ENCODE measurements at regions not wholly inside any gene's neighbourhood (a gene's known extent, or its start where the extent isn't known, plus 50 kb on each side); places are given as distances from the start of the nearest gene placed in this dataset.
A peak's percentile ranks its signal among the peaks of the same experiment; 100 is the strongest.
"Not testable (repeated sequence)": the region's sequence is repeated elsewhere in the genome, so short reads cannot be mapped to it uniquely, and the experiment has no call there.

DNA sequence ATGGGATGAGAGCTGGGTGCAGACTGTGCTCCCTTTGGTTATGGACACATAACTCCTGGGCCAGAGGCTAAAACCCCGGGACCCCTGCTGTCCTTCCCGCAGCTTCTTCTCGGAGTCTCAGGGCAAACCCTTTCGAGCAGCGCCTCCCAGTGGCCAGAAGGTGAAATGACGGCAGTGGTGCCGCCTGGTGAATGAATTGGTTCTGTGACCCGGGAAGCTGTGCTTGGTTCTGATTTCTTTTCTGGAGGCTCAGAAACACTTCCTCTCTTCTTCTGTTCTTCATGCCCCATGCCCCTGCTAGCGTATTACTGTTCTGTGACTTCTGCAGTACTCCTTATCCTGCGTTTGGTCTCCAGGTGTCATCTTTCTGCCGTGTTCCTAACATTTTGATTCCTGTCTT, 104.7 kb upstream of the CCZ1B start:
- TF ChIP-seq, protein P1, sequence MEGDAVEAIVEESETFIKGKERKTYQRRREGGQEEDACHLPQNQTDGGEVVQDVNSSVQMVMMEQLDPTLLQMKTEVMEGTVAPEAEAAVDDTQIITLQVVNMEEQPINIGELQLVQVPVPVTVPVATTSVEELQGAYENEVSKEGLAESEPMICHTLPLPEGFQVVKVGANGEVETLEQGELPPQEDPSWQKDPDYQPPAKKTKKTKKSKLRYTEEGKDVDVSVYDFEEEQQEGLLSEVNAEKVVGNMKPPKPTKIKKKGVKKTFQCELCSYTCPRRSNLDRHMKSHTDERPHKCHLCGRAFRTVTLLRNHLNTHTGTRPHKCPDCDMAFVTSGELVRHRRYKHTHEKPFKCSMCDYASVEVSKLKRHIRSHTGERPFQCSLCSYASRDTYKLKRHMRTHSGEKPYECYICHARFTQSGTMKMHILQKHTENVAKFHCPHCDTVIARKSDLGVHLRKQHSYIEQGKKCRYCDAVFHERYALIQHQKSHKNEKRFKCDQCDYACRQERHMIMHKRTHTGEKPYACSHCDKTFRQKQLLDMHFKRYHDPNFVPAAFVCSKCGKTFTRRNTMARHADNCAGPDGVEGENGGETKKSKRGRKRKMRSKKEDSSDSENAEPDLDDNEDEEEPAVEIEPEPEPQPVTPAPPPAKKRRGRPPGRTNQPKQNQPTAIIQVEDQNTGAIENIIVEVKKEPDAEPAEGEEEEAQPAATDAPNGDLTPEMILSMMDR (IDR thresholded peaks at IDR 0.05; ENCODE audit: low read depth, low read length, missing control alignments) = peak; percentile 58
- DNase-seq (ENCODE audit: low read depth); H3K4me3 ChIP-seq (ENCODE audit: low read depth, low read length): not testable (repeated sequence)

DNA sequence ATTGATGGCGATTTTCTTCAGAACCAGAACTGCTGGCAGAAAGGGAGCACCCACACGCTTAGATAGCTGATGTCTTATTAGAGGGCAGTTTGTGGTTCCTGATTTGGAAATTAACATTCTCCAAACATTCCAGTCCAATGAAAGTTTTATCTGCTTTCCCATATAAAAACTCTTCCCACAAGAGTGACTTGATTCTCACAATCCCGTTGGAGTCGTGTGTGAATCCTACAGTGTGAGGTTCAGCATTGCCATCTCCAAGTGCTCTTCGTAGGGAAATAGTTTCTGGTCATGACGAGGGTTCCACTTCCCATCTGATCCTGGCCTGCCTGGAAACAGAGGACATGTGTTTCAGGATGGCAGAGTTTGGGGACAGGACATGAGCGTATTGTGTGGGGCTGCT, 105.4 kb upstream of the CCZ1B start:
- not testable (repeated sequence) for H3K4me3 ChIP-seq (ENCODE audit: low read depth, low read length); DNase-seq (ENCODE audit: low read depth)

DNA sequence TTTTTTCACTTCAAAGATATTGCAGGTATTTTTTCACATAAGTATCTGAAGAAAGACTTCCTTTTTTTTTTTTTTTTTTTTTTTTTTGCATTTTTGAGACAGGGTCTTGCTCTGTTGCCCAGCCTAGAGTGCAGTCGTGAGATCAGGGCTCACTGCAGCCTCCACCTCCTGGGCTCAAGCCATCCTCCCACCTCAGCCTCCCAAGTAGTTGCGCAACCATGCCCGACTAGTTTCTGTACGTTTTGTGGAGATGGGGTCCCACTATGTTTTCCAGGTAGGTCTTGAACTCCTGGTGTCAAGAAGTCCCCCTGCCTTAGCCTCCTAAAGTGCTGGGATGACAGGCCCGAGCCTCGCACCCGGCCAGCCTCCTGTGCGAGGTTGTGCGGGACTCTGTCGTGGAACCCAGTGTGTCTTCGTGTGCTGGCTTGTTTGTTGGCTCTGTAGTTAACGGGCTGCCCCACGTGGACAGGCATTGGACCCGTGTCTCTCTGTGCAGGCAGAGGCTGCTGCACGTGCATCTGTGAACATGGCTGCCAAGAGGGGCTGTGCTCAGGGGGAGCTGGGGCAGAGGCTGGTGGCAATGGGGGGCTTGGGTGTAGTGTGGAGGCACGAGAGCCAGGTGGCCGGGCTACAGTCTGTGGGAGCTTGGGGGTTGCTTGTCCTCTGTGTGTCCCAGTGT, 108.0 kb upstream of the CCZ1B start:
- H3K4me3 ChIP-seq (ENCODE audit: low read depth, low read length); DNase-seq (ENCODE audit: low read depth): not testable (repeated sequence)

DNA sequence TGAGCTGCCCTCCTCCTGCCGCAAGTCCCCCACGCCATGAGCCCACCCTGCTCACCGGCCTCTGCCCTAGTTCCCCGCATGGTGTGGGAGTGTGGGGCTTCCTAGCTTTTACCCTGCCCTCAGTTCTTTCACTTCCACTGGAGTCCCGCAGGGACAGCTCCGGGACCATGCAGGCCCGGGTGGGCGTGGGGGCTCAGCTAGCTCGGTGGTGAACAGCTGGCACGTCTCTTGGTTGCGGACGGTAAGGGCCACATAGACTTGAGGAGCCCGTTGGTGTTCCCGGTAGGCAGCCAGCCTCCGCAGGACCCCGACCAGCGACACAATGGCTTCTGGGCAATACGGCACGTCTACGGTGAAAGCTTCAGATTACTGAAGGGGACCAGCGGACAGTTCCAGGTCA, 108.9 kb upstream of the CCZ1B start:
- no peak for DNase-seq (ENCODE audit: low read depth)
- TF ChIP-seq, protein P1 (IDR thresholded peaks at IDR 0.05; ENCODE audit: low read depth, low read length, missing control alignments) = no peak

DNA sequence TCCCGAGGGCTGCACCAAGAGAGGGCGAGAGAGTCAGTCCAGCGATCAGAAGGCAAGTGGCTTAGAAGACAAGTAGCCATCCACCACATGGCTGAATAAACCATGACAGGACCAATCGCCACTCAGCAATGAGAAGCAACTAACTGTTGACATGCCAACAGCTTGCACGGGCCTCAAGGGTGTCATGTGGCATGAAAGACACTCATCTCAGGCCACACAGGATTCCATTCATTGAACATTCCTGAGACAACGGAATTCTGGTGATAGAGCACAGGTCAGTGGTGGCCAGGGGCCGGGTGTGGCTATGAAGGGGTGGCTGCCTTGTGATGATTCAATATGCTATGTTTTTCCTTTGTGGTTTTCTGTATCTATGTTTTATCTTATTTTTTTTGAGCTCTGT, 110.6 kb upstream of the CCZ1B start:
- H3K4me3 ChIP-seq (ENCODE audit: low read depth, low read length); DNase-seq (ENCODE audit: low read depth): not testable (repeated sequence)

More for the DNA sequence above, 108.9 kb upstream of the CCZ1B start:
- no peak overlapping the region for H3K4me3 ChIP-seq (ENCODE audit: low read depth, low read length)

DNA sequence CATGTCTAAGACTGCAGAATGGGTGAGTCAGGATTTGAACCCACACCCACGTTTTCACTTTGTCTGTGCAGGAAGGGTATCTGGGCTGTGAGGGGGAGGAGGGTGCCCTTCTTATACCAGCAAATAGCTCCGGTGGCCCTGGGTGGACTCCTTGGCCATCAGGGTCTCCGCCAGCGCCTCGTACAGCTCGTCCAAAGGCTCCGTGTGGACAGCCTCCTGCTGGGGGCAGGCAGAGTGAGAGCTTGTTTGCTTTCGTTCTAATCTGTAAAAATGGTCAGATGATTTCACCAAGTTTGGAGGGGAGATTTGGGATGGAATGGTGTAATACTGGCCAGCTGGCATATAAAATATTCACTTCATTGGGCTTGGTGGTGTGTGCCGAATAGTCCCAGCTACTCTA, 111.7 kb upstream of the CCZ1B start:
- not testable (repeated sequence) for DNase-seq (ENCODE audit: low read depth); H3K4me3 ChIP-seq (ENCODE audit: low read depth, low read length)

DNA sequence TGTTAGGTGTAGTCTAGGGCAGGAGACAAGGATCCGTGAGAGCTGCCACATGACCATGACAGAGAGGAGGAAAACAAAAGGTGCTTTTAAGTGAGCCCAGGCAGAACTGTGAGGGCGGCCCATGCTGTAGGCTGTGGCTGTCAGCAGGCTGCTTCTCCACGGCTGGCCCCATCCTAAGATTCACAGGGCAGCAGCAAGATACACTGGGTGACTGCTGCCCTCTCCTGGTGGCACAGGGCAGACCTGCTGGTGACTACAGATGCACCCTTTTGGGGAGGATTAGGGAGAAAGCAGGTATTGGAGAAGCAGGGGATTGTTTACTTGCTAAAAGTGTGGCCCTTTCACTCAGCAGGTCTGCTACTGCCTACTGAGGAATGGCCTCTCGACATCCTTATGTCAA, 112.2 kb upstream of the CCZ1B start:
- not testable (repeated sequence) for H3K4me3 ChIP-seq (ENCODE audit: low read depth, low read length); DNase-seq (ENCODE audit: low read depth)
- TF ChIP-seq, protein P1 (IDR thresholded peaks at IDR 0.05; ENCODE audit: low read depth, low read length, missing control alignments) = peak; percentile 44

DNA sequence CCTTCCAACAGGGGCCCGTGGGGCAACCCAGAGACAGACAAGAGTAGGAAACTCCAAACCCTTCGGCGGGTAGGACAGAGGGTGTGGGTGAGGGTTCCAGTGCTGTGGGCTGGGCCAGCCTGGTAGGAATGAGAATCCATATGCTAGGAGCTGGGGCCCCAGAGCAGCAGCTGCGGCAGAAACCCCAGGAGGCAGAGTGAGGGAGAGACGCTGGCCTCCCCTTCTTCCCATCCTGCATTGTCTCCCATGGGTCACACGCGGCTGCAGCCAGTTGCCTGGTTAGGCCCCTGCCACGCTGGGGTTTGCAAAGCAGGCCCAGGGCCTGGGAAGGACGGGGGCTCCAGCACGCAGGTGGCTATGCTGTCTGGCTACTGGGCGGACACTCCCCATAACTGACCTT, 113.1 kb upstream of the CCZ1B start:
- H3K4me3 ChIP-seq (ENCODE audit: low read depth, low read length); DNase-seq (ENCODE audit: low read depth): not testable (repeated sequence)

DNA sequence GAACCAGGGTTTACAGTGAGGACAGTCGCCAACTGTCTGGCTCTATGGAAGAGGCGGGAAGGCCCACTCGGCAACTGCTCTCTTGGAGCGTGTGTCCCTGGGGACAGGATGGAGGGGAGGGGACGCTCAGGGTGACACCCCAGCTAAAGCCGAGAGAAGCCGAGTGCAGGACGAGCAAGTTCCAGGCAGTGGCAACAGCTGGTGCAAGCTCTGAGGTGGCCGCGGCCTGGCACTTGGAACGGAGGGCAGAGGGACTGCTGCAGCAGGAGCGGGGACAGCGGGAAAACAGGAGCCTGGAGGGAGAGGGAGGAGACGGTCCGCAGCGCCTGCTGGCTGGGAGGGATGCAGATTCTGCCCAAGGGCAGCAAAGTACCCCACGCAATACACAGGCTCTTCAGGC, 113.8 kb upstream of the CCZ1B start:
- DNase-seq (ENCODE audit: low read depth) = not testable (repeated sequence)

DNA sequence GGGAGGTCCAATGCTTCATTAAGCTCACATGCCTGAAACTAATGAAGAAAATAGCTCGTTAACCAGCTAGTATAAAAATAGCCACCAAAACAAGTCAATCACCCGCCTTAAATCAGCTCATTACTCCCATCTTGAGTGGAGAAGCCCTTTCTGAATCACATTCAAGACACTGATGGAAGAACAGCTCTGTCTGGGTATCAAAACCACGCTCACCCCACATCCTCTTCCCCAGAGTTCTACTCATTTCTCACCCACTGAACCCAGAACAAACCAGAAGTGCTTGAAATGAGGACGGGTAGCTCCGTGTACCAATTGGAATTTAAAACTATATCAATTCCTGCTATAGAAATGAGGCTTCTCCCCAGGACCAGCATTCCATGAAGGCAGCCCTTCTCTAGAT, 120.8 kb upstream of the CCZ1B start:
- H3K4me3 ChIP-seq (ENCODE audit: low read depth, low read length); DNase-seq (ENCODE audit: low read depth): not testable (repeated sequence)

More for the DNA sequence above, 113.8 kb upstream of the CCZ1B start:
- H3K4me3 ChIP-seq (ENCODE audit: low read depth, low read length) = not testable (repeated sequence)

DNA sequence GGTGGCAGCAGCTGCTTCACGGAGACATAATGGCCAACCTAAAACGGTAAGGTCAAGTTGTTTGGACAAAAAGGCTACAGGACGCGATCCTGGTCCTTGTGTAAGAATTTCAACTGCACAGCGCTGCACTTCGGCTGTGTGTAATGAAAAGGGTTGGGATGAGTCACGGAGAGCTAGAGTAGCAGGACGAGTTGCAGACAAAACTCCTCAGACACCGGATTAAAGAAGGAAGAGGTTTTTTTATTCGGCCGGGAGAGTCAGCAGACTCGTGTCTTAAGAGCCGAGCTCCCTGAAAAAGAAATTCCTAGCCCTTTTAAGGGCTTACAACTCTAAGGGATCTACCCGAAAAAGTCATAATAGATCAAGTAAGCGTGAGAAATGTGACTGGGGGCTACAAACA, 124.2 kb upstream of the CCZ1B start:
- not testable (repeated sequence) for H3K4me3 ChIP-seq (ENCODE audit: low read depth, low read length); DNase-seq (ENCODE audit: low read depth)

DNA sequence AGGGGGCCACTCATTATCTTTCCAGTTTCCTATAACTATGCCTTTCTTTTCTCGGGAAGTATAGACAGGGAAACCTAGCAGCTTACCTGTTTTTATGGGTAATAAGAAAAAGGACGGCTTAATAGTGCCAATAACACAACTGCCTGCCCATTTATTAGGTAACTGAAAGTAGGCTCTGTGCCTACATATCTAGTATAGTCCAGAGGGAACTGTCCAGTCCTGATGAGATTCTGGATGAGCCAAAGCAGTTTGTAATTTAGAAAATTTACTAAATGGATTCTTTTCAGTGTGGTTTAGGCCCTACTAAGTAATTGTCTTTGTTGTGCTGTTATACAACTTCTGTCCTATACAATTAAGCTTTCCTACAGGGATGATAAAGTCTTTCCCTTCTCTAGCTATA, 125.5 kb upstream of the CCZ1B start:
- DNase-seq (ENCODE audit: low read depth); H3K4me3 ChIP-seq (ENCODE audit: low read depth, low read length): not testable (repeated sequence)

Measured in GM12864 (cell line).